Esophagus muscularis mucosa (tissue), 4 donors: ENCODE measurements at regions not wholly inside any gene's neighbourhood (a gene's known extent, or its start where the extent isn't known, plus 50 kb on each side); places are given as distances from the start of the nearest gene placed in this dataset.

ENCODE experiments used
- DNase-seq: peaks from one replicate; pipeline ENCODE4 v3.0.0-alpha.2; 2017; ENCODE audit errors: extremely low spot score
- H3K27ac ChIP-seq, 4 donors: fragments of 200-600 bp; sonication (generic); replicated peaks in 1 of 4; 1 replicate in 3 of 4; 2 replicates in 1 of 4; pipeline ENCODE4 v1.5.1; 2016 to 2019; ENCODE audit warnings: mild to moderate bottlenecking in 1 of 4
- H3K27me3 ChIP-seq, 4 donors: fragments of 200-600 bp; sonication (generic); one replicate each; pipeline versions ENCODE4 v1.5.1 to v1.6.0; 2016 to 2019
- H3K36me3 ChIP-seq, 4 donors: fragments of 200-600 bp; sonication (generic); one replicate each; pipeline ENCODE4 v1.5.1; 2016 to 2019
- H3K4me1 ChIP-seq, 4 donors: fragments of 200-600 bp; sonication (generic); one replicate each; pipeline ENCODE4 v1.5.1; 2016 to 2019
- H3K4me3 ChIP-seq, 4 donors: fragments of 200-600 bp; sonication (generic); 1 replicate in 2 of 4; 2 replicates in 2 of 4; pipeline ENCODE4 v1.5.1; 2016 to 2019; ENCODE audit warnings: mild to moderate bottlenecking in 4 of 4, moderate library complexity in 1 of 4
- H3K9me3 ChIP-seq, 4 donors: fragments of 200-600 bp; sonication (generic); 1 replicate in 3 of 4; 2 replicates in 1 of 4; pipeline ENCODE4 v1.5.1; 2016 to 2019
- CTCF ChIP-seq, 3 experiments: fragments of 200-600 bp in 2 of 3; fragments of 450-650 bp in 1 of 3; sonication (generic) in 2 of 3; IDR thresholded peaks; one replicate each; pipeline ENCODE4 v1.5.1; 2017 to 2019; ENCODE audit warnings: antibody characterized with exemption in 3 of 3, mild to moderate bottlenecking in 2 of 3, moderate library complexity in 1 of 3
- EP300 ChIP-seq: sonication (generic); formaldehyde crosslinking; IDR thresholded peaks from one replicate; pipeline ENCODE4 v1.6.1; 2017; ENCODE audit warnings: antibody characterized with exemption
- POLR2A ChIP-seq: fragments of 450-650 bp; IDR thresholded peaks from one replicate; pipeline ENCODE4 v1.6.1; 2017; ENCODE audit warnings: antibody characterized with exemption, moderate library complexity, mild to moderate bottlenecking, low read depth
- POLR2AphosphoS5 ChIP-seq, 2 donors: sonication (generic); formaldehyde crosslinking; IDR thresholded peaks; one replicate each; pipeline ENCODE4 v1.6.1; 2017; ENCODE audit warnings: antibody characterized with exemption in 2 of 2
- WGBS: methylation state at CpG from one replicate; pipeline ENCODE4 v1.1.5; 2018; 5-methylcytosine and 5-hydroxymethylcytosine counted together
- intact Hi-C: fragments of 100-400 bp; cut with DNase I; formaldehyde crosslinking; loops from one replicate; pipeline ENCODE4 v1.15.1; 2023

- Histone ChIP-seq H3K27ac (no peak overlapping the region), H3K9me3 (no peaks in the 10 kb centered on the region), H3K4me3 (no peak overlapping the region), H3K27me3 (no peaks in the 10 kb centered on the region), H3K36me3 (no peaks in the 10 kb centered on the region), H3K4me1 (no peaks in the 10 kb centered on the region)
- intact Hi-C loops: no loop called here
- DNase-seq: no peak
- TF ChIP-seq EP300 (no peak), CTCF (IDR thresholded peaks at IDR 0.05) (peak in 1 of 3 experiments; percentile 10)
- WGBS: 92% methylated on average over 1 of the region's 1 CpG
These were observed 275.2 kb upstream of the NEGR1 start for GRCh38 chr1:72557446-72558049.

- Histone ChIP-seq H3K9me3 (no peaks in the 10 kb centered on the region), H3K4me1 (no peaks in the 10 kb centered on the region), H3K36me3 (no peaks in the 10 kb centered on the region), H3K27ac (no peak overlapping the region), H3K27me3 (no peaks in the 10 kb centered on the region), H3K4me3 (no peak overlapping the region)
- WGBS: 43% methylated on average over 1 of the region's 1 CpG
- no peak for DNase-seq
- TF ChIP-seq POLR2AphosphoS5 (IDR thresholded peaks at IDR 0.05) (no peak), CTCF (IDR thresholded peaks at IDR 0.05) (no peak), POLR2A (no peak), EP300 (no peak)
- intact Hi-C loops: no loop called here
These were observed 265.1 kb upstream of the NEGR1 start for GRCh38 chr1:72547412-72547811.

GRCh38 chr1:72540674-72541073, 258.3 kb upstream of the NEGR1 start:
- no peaks in the 10 kb centered on the region for H3K4me1 ChIP-seq

GRCh38 chr1:72535470-72535869, 253.1 kb upstream of the NEGR1 start:
- TF ChIP-seq CTCF (IDR thresholded peaks at IDR 0.05) (no peak), POLR2AphosphoS5 (IDR thresholded peaks at IDR 0.05) (no peak), EP300 (no peak), POLR2A (no peak)
- Histone ChIP-seq H3K36me3 (no peaks in the 10 kb centered on the region), H3K27me3 (no peaks in the 10 kb centered on the region), H3K4me3 (no peak overlapping the region), H3K4me1 (no peaks in the 10 kb centered on the region), H3K27ac (no peak overlapping the region), H3K9me3 (peaks cover 0 to 3% (median under 1%) of the 10 kb centered on the region in 4 donors)
- WGBS: 95% methylated on average over 2 of the region's 2 CpGs
- DNase-seq: no peak
- intact Hi-C loops: no loop called here

More at GRCh38 chr1:72540674-72541073, 258.3 kb upstream of the NEGR1 start:
- intact Hi-C loops: no loop called here
- WGBS: 90% methylated on average over 3 of the region's 4 CpGs
- DNase-seq: no peak
- Histone ChIP-seq H3K4me3 (no peak overlapping the region), H3K27me3 (no peaks in the 10 kb centered on the region), H3K9me3 (no peaks in the 10 kb centered on the region), H3K36me3 (no peaks in the 10 kb centered on the region), H3K27ac (no peak overlapping the region)
- no peak for TF ChIP-seq EP300
- no peak for TF ChIP-seq POLR2A
- TF ChIP-seq POLR2AphosphoS5 (IDR thresholded peaks at IDR 0.05): no peak
- no peak for TF ChIP-seq CTCF (IDR thresholded peaks at IDR 0.05)

- H3K27ac ChIP-seq: no peak overlapping the region
- H3K27me3 ChIP-seq: no peaks in the 10 kb centered on the region
- WGBS: 94% methylated on average over 1 of the region's 1 CpG
- no peak for DNase-seq
- H3K4me3 ChIP-seq: no peak overlapping the region
- H3K36me3 ChIP-seq: no peaks in the 10 kb centered on the region
- intact Hi-C loops: no loop called here
- TF ChIP-seq POLR2AphosphoS5 (IDR thresholded peaks at IDR 0.05) (no peak), EP300 (no peak), POLR2A (no peak), CTCF (IDR thresholded peaks at IDR 0.05) (no peak)
- H3K9me3 ChIP-seq: peaks cover 0 to 5% (median 2%) of the 10 kb centered on the region in 4 donors
- H3K4me1 ChIP-seq: no peaks in the 10 kb centered on the region
These were observed 248.3 kb upstream of the NEGR1 start for GRCh38 chr1:72530646-72531045.
